Muscle of leg (tissue), 3 donors: ENCODE measurements at regions not wholly inside any gene's neighbourhood (a gene's known extent, or its start where the extent isn't known, plus 50 kb on each side); places are given as distances from the start of the nearest gene placed in this dataset.
"Not testable (repeated sequence)": the region's sequence is repeated elsewhere in the genome, so short reads cannot be mapped to it uniquely, and the experiment has no call there.

Experiments
- DNase-seq: peaks from one replicate; pipeline ENCODE4 v3.0.0; 2013
- H3K27ac ChIP-seq: one replicate; pipeline ENCODE4 v1.5.1; 2013; ENCODE audit warnings: mild to moderate bottlenecking, low read length, control low read depth
- H3K27me3 ChIP-seq: one replicate; pipeline ENCODE4 v1.6.1; 2013; ENCODE audit warnings: low read length; ENCODE audit not compliant: control insufficient read depth, insufficient read depth
- H3K36me3 ChIP-seq: one replicate; pipeline ENCODE4 v1.6.1; 2013; ENCODE audit warnings: low read length; ENCODE audit not compliant: control insufficient read depth, insufficient read depth
- H3K4me1 ChIP-seq: one replicate; pipeline ENCODE4 v1.6.1; 2013; ENCODE audit warnings: low read length; ENCODE audit not compliant: control insufficient read depth, insufficient read depth
- H3K4me3 ChIP-seq: one replicate; pipeline ENCODE4 v1.5.1; 2013; ENCODE audit warnings: low read length, control low read depth
- H3K9me3 ChIP-seq: replicated peaks from 2 replicates; pipeline ENCODE4 v1.6.1; 2013; ENCODE audit warnings: low read depth, low read length; ENCODE audit not compliant: control insufficient read depth
- WGBS: methylation state at CpG from one replicate; pipeline ENCODE4 v1.1.5; 2013; ENCODE audit warnings: missing lambda C conversion rate; ENCODE audit not compliant: insufficient coverage; 5-methylcytosine and 5-hydroxymethylcytosine counted together

- not testable (repeated sequence) for H3K27me3 ChIP-seq, H3K4me1 ChIP-seq, DNase-seq, H3K4me3 ChIP-seq, H3K27ac ChIP-seq, H3K36me3 ChIP-seq
- 83% methylated on average over 16 of the region's 26 CpGs for WGBS
- peaks cover 25% of the 10 kb centered on the region for H3K9me3 ChIP-seq
Measured at GRCh38 chr20:29745534-29746245, 1511.8 kb upstream of the DEFB115 start.

DNA sequence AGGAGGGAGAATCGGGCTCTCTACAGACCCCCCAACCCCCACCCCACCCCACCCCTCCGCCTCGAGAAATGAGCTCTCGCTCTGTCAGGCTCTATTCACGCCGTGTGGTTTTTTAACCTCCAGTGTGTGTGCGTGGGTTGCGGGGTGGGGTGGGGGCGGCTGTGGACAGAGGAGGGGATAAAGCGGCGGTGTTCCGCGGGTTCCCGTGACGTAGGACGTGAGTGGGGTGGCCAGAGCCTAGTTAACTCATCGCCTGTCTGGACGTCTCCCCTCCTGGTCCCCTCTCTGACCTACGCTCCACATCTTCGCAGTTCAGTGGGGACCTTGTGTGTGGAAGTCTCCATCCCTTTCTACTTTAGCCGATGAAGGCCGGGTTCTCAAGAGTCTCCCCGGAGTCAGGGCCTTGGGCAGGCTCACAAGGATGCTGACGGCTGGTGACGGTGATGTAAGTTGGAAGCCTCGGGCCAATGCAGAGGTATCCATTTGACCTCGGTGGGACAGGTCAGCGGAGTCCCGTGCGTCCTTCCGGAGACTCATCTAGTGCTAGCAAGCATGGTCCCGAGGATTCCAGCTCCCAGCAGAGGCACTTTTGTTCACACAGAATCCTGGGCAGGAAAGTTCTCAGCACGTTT lies 1507.1 kb upstream of the DEFB115 start:
- WGBS, result 88% methylated on average over 25 of the region's 33 CpGs
- H3K4me1 ChIP-seq, result no peaks in the 10 kb centered on the region
- H3K27ac ChIP-seq, result no peak overlapping the region
- no peaks in the 10 kb centered on the region for H3K36me3 ChIP-seq
- DNase-seq, result no peak
- peaks cover 10% of the 10 kb centered on the region for H3K9me3 ChIP-seq
- no peaks in the 10 kb centered on the region for H3K27me3 ChIP-seq
- H3K4me3 ChIP-seq, result no peak overlapping the region

DNA sequence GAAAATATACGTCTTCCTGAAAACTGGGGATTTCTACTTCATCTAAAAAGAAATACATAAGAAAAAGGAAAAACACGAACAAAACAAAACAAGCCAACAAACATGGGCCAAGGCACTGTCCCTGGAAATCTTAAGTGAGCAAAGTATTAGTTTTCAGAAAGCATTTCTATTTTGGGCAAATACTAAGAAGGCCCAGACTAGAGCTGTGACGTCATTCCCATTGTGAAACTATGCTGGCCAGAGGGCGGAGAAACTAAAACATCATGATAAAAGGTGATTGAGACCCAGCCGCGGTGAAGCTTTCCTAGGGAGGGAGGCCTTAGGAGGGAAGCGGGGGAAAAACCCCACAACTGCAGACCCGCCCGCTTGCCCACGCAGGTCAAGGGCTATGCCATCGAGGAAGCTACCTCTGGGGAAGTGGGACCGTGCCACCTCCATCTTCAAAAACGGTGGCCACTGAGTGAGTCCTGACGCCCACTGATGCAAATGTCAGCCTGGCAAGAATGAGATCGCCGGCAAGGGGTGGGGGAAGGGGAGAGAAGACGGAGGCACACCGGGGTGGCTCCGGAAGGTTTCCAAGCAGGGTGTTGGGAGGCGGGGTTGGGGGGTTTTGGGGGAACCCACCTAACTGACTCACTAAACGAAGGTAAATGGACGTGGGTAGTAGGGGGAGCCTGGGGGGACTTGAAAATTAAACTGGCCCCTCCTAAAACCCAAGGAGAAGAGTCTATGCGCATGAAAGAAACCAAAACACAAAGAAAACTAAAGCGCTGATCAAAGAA lies 1504.6 kb upstream of the DEFB115 start:
- WGBS, result 60% methylated on average over 11 of the region's 24 CpGs
- peaks cover 10% of the 10 kb centered on the region for H3K9me3 ChIP-seq
- not testable (repeated sequence) for H3K4me3 ChIP-seq

GRCh38 chr20:29753426-29753746 lies 1504.1 kb upstream of the DEFB115 start:
- peaks cover 10% of the 10 kb centered on the region for H3K9me3 ChIP-seq
- H3K27ac ChIP-seq, H3K36me3 ChIP-seq, DNase-seq, H3K4me1 ChIP-seq, H3K27me3 ChIP-seq, H3K4me3 ChIP-seq: not testable (repeated sequence)
- WGBS, result 33% methylated on average over 4 of the region's 15 CpGs

More for the DNA sequence above, 1504.6 kb upstream of the DEFB115 start:
- not testable (repeated sequence) for DNase-seq, H3K36me3 ChIP-seq, H3K27ac ChIP-seq, H3K4me1 ChIP-seq, H3K27me3 ChIP-seq

DNA sequence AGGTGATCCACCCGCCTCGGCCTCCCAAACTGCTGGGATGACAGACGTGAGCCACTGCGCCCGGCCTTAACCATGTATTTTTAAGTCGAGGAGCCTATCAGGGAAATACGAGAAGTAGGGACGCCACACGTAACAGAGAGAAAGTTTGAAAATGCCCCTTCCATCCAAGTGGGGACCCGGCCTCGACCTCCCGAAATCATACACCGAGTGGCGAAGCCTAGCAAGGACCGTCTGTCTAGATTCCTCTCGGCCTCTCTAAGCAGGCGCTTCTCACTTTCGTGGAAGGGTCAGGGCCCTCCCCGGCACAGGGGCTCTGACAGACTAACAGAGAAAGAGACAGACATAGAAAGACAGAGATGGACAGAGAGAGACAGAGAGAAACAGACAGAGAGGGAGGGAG lies 1503.6 kb upstream of the DEFB115 start:
- not testable (repeated sequence) for DNase-seq, H3K4me3 ChIP-seq, H3K27me3 ChIP-seq, H3K27ac ChIP-seq, H3K36me3 ChIP-seq, H3K4me1 ChIP-seq
- 87% methylated on average over 14 of the region's 19 CpGs for WGBS
- peaks cover 10% of the 10 kb centered on the region for H3K9me3 ChIP-seq

DNA sequence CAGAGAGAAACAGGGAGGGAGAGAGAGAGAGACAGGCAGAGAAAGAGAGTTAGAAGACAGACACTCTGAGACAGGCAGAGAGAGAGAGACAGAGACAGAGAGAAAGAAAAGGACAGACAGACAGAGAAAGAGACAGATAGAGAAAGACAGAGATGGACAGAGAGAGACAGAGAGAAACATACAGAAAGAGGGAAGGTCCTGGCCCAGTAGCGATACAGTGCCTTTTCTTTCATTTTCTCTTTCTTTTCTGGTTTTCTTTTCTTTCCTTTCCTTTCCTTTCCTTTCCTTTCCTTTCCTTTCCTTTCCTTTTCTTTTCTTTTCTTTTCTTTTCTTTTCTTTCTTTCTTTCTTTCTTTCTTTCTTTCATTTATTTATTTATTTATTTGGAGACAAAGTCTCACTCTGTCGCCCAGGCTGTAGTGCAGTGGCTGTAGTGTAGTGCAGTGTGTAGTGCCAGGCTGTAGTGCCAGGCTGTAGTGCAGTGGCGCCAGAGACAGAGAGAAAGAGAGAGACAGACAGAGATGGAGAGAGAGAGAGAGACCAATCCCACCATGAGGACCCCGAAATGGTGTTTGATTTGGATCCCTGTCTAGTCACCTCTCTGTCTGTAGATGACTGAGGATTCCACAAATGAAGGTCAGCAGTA lies 1501.5 kb upstream of the DEFB115 start:
- not testable (repeated sequence) for DNase-seq, H3K27ac ChIP-seq
- 90% methylated on average over 2 of the region's 4 CpGs for WGBS

GRCh38 chr20:29756664-29757063 lies 1500.8 kb upstream of the DEFB115 start:
- no peak for DNase-seq
- H3K4me3 ChIP-seq, result no peak overlapping the region
- H3K27ac ChIP-seq, result no peak overlapping the region
- H3K36me3 ChIP-seq, result no peaks in the 10 kb centered on the region
- peaks cover 9% of the 10 kb centered on the region for H3K9me3 ChIP-seq
- H3K27me3 ChIP-seq, result no peaks in the 10 kb centered on the region
- 92% methylated on average over 6 of the region's 17 CpGs for WGBS
- H3K4me1 ChIP-seq, result no peaks in the 10 kb centered on the region

More for the DNA sequence above, 1501.5 kb upstream of the DEFB115 start:
- H3K4me3 ChIP-seq, H3K4me1 ChIP-seq, H3K36me3 ChIP-seq, H3K9me3 ChIP-seq, H3K27me3 ChIP-seq: not testable (repeated sequence)

DNA sequence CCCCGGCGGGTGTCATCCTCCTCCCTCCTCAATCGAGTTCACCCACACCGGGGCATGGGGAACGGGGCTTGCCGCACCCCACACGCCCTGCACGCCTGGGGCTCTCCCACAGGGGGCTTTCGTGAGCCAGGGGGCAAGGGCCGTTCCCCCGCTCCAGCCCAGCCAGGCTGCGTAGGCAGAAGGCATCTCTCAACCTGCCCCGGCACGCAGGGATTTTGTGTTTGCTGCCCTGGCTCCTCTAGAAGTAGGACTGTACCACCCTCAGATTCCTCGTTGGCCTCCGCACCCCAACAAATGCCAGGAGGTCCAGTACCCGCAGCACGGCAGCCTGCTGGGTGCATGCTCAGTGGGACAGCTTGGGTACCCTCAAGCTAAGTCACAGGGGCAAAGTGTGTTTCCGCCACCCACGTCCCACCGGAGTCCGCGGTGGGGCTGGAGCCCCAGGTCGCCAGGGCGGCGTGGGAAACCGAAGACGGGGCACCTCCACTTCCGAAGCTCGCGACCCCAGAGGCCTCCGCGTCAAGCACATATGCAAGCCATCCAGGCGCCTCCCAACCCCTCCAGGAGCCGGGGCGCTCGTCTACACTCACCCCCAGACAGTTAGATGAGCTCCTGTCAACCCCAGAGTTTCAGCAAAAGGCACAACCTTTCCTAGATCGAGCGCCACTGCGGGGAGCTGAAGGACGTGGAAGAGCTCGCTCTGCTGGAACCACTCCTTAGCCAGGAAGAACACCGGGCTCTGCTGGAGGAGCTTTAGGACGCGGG lies 1495.7 kb upstream of the DEFB115 start:
- H3K27me3 ChIP-seq, H3K4me3 ChIP-seq, H3K27ac ChIP-seq, DNase-seq, H3K36me3 ChIP-seq, H3K4me1 ChIP-seq: not testable (repeated sequence)
- H3K9me3 ChIP-seq, result peaks cover 11% of the 10 kb centered on the region
- WGBS, result 66% methylated on average over 26 of the region's 45 CpGs

- H3K9me3 ChIP-seq, result peaks cover 11% of the 10 kb centered on the region
- no peaks in the 10 kb centered on the region for H3K4me1 ChIP-seq
- DNase-seq, result no peak
- 52% methylated on average over 21 of the region's 21 CpGs for WGBS
- H3K36me3 ChIP-seq, result no peaks in the 10 kb centered on the region
- H3K27me3 ChIP-seq, result no peaks in the 10 kb centered on the region
- no peak overlapping the region for H3K4me3 ChIP-seq
- no peak overlapping the region for H3K27ac ChIP-seq
Measured at GRCh38 chr20:29762620-29763019, 1494.8 kb upstream of the DEFB115 start.
